WTC11 (cell line): ENCODE measurements at regions not wholly inside any gene's neighbourhood (a gene's known extent, or its start where the extent isn't known, plus 50 kb on each side); places are given as distances from the start of the nearest gene placed in this dataset.

ENCODE experiments used
- ETV6 ChIP-seq: sonication (generic); formaldehyde crosslinking; IDR thresholded peaks from 2 replicates; pipeline ENCODE4 v1.8.1; 2022; ENCODE audit warnings: mild to moderate bottlenecking, missing genetic modification reagents
- HMGA2 ChIP-seq: fragments of 250-450 bp; sonication (Bioruptor Pico); IDR thresholded peaks from 2 replicates; pipeline ENCODE4 v1.4.0; 2021; ENCODE audit warnings: mild to moderate bottlenecking, moderate library complexity
- NR2C2 ChIP-seq: sonication (generic); formaldehyde crosslinking; IDR thresholded peaks from 2 replicates; pipeline ENCODE4 v1.8.0; 2022; ENCODE audit warnings: mild to moderate bottlenecking, missing genetic modification reagents
- TCF7 ChIP-seq: sonication (generic); formaldehyde crosslinking; IDR thresholded peaks from 2 replicates; pipeline ENCODE4 v1.8.0; 2022; ENCODE audit warnings: mild to moderate bottlenecking, low read depth, missing genetic modification reagents, moderate library complexity
- ZNF263 ChIP-seq: sonication (generic); formaldehyde crosslinking; IDR thresholded peaks from 2 replicates; pipeline ENCODE4 v1.8.1; 2022; ENCODE audit warnings: low read depth, mild to moderate bottlenecking, moderate library complexity, missing genetic modification reagents
- TF ChIP-seq, protein P1 (sequence below): sonication (generic); formaldehyde crosslinking; IDR thresholded peaks from 2 replicates; pipeline ENCODE4 v1.8.0; 2022; ENCODE audit warnings: mild to moderate bottlenecking, missing genetic modification reagents
- TF ChIP-seq, protein P2 (sequence below): fragments of 200-600 bp; IDR thresholded peaks from 2 replicates; pipeline ENCODE4 v1.8.0; 2022; ENCODE audit warnings: antibody characterized with exemption
- TF ChIP-seq, protein P3 (sequence below): fragments of 250-450 bp; sonication (Bioruptor Pico); IDR thresholded peaks from 2 replicates; pipeline ENCODE4 v1.9.0; 2021; ENCODE audit warnings: mild to moderate bottlenecking
- TF ChIP-seq, protein P4 (sequence below): sonication (generic); formaldehyde crosslinking; IDR thresholded peaks from 2 replicates; pipeline ENCODE4 v1.8.0; 2023; ENCODE audit warnings: missing genetic modification reagents

DNA sequence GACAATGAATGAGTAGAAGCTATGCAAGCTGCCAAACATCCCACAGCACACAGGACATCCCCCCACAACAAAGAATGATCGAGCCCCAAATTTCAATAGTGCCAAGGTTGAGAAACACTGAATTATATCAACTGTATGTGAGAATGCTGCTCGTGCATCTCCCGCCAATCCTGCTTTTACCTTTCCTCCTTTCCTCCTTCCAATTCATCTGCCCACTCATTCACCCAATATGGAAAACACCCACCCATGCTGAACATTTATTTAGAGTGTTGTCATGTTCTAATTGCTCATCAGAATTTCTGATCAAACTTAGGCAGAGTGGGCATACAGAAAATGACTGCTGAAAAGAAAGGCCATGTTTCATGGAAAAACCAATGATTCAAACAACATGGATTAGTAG is 183.0 kb downstream of the TMEM114 start:
- TF ChIP-seq, protein P1, sequence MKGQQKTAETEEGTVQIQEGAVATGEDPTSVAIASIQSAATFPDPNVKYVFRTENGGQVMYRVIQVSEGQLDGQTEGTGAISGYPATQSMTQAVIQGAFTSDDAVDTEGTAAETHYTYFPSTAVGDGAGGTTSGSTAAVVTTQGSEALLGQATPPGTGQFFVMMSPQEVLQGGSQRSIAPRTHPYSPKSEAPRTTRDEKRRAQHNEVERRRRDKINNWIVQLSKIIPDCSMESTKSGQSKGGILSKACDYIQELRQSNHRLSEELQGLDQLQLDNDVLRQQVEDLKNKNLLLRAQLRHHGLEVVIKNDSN, result no peak
- TF ChIP-seq, protein P2, sequence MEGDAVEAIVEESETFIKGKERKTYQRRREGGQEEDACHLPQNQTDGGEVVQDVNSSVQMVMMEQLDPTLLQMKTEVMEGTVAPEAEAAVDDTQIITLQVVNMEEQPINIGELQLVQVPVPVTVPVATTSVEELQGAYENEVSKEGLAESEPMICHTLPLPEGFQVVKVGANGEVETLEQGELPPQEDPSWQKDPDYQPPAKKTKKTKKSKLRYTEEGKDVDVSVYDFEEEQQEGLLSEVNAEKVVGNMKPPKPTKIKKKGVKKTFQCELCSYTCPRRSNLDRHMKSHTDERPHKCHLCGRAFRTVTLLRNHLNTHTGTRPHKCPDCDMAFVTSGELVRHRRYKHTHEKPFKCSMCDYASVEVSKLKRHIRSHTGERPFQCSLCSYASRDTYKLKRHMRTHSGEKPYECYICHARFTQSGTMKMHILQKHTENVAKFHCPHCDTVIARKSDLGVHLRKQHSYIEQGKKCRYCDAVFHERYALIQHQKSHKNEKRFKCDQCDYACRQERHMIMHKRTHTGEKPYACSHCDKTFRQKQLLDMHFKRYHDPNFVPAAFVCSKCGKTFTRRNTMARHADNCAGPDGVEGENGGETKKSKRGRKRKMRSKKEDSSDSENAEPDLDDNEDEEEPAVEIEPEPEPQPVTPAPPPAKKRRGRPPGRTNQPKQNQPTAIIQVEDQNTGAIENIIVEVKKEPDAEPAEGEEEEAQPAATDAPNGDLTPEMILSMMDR, result no peak
- TF ChIP-seq, protein P3, sequence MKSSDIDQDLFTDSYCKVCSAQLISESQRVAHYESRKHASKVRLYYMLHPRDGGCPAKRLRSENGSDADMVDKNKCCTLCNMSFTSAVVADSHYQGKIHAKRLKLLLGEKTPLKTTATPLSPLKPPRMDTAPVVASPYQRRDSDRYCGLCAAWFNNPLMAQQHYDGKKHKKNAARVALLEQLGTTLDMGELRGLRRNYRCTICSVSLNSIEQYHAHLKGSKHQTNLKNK (CRISPR knock-in tag), result no peak
- TF ChIP-seq TCF7 (no peak), ETV6 (no peak), HMGA2 (CRISPR knock-in tag) (no peak), ZNF263 (CRISPR knock-in tag) (no peak), NR2C2 (CRISPR knock-in tag) (no peak)
- TF ChIP-seq, protein P4, sequence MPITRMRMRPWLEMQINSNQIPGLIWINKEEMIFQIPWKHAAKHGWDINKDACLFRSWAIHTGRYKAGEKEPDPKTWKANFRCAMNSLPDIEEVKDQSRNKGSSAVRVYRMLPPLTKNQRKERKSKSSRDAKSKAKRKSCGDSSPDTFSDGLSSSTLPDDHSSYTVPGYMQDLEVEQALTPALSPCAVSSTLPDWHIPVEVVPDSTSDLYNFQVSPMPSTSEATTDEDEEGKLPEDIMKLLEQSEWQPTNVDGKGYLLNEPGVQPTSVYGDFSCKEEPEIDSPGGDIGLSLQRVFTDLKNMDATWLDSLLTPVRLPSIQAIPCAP (CRISPR knock-in tag), result no peak
